ENCODE measurements at regions not wholly inside any gene's neighbourhood (a gene's known extent, or its start where the extent isn't known, plus 50 kb on each side); places are given as distances from the start of the nearest gene placed in this dataset.

DNA sequence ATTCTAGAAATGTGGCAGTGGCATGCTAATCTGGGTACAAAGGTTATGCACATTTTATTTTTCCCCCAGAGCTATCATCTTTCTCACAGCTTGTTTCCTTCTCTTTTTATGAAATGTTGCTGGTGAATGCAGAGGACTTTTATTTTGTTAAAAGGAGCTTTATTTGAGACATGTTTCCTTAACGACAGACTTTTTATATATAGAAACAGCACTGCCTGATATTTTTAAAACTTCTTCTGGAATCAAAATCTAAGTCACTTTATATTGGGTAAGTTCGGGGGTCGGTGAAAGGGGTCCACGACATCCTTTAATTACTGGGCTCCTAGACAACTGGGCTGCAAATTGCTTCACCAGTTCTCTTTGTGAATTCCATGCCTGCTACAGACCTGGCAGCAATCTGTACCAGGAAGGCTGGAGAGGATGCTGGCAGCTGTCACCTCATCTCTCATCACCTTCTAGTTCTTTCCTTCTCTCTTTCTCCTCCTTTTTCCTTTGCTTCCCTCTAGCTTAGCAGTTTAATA, 464.7 kb downstream of the PDCD6IP start (continued):
- TF ChIP-seq AFF4 (CRISPR knock-in tag; IDR thresholded peaks at IDR 0.05; ENCODE audit: borderline replicate concordance): no peak
- no peak for TF ChIP-seq GRHL2 (CRISPR knock-in tag; IDR thresholded peaks at IDR 0.05; ENCODE audit: insufficient replicate concordance, severe bottlenecking)
- TF ChIP-seq EMX1 (CRISPR knock-in tag; IDR thresholded peaks at IDR 0.05): no peak
- no peak for TF ChIP-seq SP1 (CRISPR knock-in tag; conservative IDR thresholded peaks at IDR 0.05)
- TF ChIP-seq, protein P1, sequence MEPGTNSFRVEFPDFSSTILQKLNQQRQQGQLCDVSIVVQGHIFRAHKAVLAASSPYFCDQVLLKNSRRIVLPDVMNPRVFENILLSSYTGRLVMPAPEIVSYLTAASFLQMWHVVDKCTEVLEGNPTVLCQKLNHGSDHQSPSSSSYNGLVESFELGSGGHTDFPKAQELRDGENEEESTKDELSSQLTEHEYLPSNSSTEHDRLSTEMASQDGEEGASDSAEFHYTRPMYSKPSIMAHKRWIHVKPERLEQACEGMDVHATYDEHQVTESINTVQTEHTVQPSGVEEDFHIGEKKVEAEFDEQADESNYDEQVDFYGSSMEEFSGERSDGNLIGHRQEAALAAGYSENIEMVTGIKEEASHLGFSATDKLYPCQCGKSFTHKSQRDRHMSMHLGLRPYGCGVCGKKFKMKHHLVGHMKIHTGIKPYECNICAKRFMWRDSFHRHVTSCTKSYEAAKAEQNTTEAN (CRISPR knock-in tag; IDR thresholded peaks at IDR 0.05): no peak
- no peak for TF ChIP-seq ATF1 (CRISPR knock-in tag; IDR thresholded peaks at IDR 0.05)
- TF ChIP-seq, protein P2, sequence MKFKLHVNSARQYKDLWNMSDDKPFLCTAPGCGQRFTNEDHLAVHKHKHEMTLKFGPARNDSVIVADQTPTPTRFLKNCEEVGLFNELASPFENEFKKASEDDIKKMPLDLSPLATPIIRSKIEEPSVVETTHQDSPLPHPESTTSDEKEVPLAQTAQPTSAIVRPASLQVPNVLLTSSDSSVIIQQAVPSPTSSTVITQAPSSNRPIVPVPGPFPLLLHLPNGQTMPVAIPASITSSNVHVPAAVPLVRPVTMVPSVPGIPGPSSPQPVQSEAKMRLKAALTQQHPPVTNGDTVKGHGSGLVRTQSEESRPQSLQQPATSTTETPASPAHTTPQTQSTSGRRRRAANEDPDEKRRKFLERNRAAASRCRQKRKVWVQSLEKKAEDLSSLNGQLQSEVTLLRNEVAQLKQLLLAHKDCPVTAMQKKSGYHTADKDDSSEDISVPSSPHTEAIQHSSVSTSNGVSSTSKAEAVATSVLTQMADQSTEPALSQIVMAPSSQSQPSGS (CRISPR knock-in tag; IDR thresholded peaks at IDR 0.05; ENCODE audit: borderline replicate concordance, low read depth): no peak

DNA sequence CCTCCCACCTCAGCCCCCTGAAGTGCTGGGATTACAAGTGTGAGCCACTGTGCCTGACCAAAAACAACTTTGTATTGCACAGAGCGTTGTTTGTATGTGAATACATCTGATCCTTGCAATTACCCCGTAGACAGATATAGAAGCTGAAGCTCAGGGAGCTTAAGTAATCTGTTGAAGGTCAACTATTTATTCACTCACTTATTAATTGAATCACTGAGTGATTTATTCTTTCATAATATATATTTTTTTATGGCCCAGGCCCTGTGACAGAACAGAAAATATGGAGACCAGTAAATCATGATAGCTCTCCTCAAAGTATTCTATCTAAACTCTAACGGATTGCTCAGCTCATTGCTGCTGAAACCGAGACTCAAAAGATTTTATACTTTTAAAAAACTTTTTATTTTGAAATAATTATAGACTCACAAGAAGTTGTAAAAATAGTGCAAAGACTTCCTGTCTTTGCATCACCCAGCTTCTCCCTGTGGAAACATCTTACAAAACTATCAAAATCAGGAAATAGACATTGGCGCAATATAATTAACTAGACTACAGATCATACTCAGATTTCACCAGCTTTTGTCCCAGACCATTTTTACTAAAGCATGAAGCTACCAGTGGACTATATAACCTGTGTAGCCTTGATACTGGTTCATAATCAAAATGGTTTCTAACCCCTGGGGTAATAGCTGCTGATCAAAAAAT, 466.1 kb downstream of the PDCD6IP start:
- ChIA-PET POLR2A (no interaction called here), CTCF (interaction anchor here (1.1 to 1.6 kb wide), 2 partner anchors 13 to 158 kb away, joined by 3 to 6 read pairs; no protein-coding TSS in a partner anchor)
- Mint-ChIP-seq H3K36me3 (no peaks in the 10 kb centered on the region), H3K4me3 (no peak overlapping the region), H3K27ac (no peak overlapping the region), H3K27me3 (ENCODE audit: low read depth) (no peaks in the 10 kb centered on the region), H3K4me1 (peaks cover 28% of the 10 kb centered on the region), H3K9me3 (no peaks in the 10 kb centered on the region)
- ATAC-seq (no peak), DNase-seq (ENCODE audit: low spot score) (no peak)
- no peak for TF ChIP-seq SMAD4 (CRISPR knock-in tag; IDR thresholded peaks at IDR 0.05)
- no peak for TF ChIP-seq ATF3 (CRISPR knock-in tag; conservative IDR thresholded peaks at IDR 0.05)
- no peak for TF ChIP-seq SOX15 (CRISPR knock-in tag; IDR thresholded peaks at IDR 0.05)
- TF ChIP-seq, protein P3, sequence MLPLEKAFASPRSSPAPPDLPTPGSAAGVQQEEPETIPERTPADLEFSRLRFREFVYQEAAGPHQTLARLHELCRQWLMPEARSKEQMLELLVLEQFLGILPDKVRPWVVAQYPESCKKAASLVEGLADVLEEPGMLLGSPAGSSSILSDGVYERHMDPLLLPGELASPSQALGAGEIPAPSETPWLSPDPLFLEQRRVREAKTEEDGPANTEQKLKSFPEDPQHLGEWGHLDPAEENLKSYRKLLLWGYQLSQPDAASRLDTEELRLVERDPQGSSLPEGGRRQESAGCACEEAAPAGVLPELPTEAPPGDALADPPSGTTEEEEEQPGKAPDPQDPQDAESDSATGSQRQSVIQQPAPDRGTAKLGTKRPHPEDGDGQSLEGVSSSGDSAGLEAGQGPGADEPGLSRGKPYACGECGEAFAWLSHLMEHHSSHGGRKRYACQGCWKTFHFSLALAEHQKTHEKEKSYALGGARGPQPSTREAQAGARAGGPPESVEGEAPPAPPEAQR (CRISPR knock-in tag; IDR thresholded peaks at IDR 0.05): no peak
- TF ChIP-seq MYBL2 (CRISPR knock-in tag; IDR thresholded peaks at IDR 0.05): no peak
- TF ChIP-seq EMX1 (CRISPR knock-in tag; IDR thresholded peaks at IDR 0.05): no peak
- no peak for TF ChIP-seq MXD4 (CRISPR knock-in tag; IDR thresholded peaks at IDR 0.05; ENCODE audit: borderline replicate concordance)
- TF ChIP-seq, protein P4, sequence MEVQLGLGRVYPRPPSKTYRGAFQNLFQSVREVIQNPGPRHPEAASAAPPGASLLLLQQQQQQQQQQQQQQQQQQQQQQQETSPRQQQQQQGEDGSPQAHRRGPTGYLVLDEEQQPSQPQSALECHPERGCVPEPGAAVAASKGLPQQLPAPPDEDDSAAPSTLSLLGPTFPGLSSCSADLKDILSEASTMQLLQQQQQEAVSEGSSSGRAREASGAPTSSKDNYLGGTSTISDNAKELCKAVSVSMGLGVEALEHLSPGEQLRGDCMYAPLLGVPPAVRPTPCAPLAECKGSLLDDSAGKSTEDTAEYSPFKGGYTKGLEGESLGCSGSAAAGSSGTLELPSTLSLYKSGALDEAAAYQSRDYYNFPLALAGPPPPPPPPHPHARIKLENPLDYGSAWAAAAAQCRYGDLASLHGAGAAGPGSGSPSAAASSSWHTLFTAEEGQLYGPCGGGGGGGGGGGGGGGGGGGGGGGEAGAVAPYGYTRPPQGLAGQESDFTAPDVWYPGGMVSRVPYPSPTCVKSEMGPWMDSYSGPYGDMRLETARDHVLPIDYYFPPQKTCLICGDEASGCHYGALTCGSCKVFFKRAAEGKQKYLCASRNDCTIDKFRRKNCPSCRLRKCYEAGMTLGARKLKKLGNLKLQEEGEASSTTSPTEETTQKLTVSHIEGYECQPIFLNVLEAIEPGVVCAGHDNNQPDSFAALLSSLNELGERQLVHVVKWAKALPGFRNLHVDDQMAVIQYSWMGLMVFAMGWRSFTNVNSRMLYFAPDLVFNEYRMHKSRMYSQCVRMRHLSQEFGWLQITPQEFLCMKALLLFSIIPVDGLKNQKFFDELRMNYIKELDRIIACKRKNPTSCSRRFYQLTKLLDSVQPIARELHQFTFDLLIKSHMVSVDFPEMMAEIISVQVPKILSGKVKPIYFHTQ (CRISPR knock-in tag; IDR thresholded peaks at IDR 0.05): no peak
- no peak for TF ChIP-seq ZNF423 (CRISPR knock-in tag; IDR thresholded peaks at IDR 0.05)
- TF ChIP-seq, protein P5, sequence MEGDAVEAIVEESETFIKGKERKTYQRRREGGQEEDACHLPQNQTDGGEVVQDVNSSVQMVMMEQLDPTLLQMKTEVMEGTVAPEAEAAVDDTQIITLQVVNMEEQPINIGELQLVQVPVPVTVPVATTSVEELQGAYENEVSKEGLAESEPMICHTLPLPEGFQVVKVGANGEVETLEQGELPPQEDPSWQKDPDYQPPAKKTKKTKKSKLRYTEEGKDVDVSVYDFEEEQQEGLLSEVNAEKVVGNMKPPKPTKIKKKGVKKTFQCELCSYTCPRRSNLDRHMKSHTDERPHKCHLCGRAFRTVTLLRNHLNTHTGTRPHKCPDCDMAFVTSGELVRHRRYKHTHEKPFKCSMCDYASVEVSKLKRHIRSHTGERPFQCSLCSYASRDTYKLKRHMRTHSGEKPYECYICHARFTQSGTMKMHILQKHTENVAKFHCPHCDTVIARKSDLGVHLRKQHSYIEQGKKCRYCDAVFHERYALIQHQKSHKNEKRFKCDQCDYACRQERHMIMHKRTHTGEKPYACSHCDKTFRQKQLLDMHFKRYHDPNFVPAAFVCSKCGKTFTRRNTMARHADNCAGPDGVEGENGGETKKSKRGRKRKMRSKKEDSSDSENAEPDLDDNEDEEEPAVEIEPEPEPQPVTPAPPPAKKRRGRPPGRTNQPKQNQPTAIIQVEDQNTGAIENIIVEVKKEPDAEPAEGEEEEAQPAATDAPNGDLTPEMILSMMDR (IDR thresholded peaks at IDR 0.05): no peak
- TF ChIP-seq, protein P6, sequence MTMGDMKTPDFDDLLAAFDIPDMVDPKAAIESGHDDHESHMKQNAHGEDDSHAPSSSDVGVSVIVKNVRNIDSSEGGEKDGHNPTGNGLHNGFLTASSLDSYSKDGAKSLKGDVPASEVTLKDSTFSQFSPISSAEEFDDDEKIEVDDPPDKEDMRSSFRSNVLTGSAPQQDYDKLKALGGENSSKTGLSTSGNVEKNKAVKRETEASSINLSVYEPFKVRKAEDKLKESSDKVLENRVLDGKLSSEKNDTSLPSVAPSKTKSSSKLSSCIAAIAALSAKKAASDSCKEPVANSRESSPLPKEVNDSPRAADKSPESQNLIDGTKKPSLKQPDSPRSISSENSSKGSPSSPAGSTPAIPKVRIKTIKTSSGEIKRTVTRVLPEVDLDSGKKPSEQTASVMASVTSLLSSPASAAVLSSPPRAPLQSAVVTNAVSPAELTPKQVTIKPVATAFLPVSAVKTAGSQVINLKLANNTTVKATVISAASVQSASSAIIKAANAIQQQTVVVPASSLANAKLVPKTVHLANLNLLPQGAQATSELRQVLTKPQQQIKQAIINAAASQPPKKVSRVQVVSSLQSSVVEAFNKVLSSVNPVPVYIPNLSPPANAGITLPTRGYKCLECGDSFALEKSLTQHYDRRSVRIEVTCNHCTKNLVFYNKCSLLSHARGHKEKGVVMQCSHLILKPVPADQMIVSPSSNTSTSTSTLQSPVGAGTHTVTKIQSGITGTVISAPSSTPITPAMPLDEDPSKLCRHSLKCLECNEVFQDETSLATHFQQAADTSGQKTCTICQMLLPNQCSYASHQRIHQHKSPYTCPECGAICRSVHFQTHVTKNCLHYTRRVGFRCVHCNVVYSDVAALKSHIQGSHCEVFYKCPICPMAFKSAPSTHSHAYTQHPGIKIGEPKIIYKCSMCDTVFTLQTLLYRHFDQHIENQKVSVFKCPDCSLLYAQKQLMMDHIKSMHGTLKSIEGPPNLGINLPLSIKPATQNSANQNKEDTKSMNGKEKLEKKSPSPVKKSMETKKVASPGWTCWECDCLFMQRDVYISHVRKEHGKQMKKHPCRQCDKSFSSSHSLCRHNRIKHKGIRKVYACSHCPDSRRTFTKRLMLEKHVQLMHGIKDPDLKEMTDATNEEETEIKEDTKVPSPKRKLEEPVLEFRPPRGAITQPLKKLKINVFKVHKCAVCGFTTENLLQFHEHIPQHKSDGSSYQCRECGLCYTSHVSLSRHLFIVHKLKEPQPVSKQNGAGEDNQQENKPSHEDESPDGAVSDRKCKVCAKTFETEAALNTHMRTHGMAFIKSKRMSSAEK (CRISPR knock-in tag; IDR thresholded peaks at IDR 0.05; ENCODE audit: borderline replicate concordance): no peak

All from WTC11 (cell line).